ENCODE measurements at regions not wholly inside any gene's neighbourhood (a gene's known extent, or its start where the extent isn't known, plus 50 kb on each side); places are given as distances from the start of the nearest gene placed in this dataset.

DNA sequence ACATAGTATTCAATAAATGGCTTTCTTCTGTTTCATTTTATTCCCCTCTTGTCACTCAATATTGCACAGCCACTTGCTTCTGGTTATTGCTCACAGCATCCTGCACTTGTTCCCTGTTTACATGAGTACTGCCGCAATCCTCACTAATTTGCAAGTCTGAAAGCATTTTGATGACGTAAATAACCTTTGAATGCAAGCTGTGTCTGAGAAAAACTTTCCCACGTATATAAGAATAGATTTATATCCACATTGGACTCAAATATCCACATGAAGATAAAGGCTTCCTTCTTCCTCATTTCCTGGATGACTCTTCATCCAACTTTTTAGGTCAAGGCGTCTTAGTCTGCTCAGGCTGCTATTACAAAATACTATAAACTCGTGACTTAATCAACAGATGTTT lies 88.2 kb upstream of the DAP start:
- no peak overlapping the region for H3K27ac ChIP-seq
- intact Hi-C loops (cut with DNase I) = no loop called here
- H3K27me3 ChIP-seq = no peaks in the 10 kb centered on the region

DNA sequence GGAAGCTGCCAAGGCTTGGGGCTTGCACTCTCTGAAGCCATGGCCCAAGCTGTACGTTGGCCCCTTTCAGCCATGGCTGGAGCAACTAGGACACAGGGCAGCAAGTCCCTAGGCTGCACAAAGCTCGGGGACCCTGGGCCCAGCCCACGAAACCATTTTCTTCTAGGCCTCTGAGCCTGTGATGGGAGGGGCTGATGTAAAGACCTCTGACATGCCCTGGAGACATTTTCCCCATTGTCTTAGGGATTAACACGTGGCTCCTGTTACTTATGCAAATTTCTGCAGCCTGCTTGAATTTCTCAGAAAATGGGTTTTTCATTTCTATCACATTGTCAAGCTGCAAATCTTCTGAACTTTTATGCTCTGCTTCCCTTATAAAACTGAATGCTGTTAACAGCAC lies 83.0 kb upstream of the DAP start:
- H3K36me3 ChIP-seq = no peaks in the 10 kb centered on the region
- TF ChIP-seq, protein P1, sequence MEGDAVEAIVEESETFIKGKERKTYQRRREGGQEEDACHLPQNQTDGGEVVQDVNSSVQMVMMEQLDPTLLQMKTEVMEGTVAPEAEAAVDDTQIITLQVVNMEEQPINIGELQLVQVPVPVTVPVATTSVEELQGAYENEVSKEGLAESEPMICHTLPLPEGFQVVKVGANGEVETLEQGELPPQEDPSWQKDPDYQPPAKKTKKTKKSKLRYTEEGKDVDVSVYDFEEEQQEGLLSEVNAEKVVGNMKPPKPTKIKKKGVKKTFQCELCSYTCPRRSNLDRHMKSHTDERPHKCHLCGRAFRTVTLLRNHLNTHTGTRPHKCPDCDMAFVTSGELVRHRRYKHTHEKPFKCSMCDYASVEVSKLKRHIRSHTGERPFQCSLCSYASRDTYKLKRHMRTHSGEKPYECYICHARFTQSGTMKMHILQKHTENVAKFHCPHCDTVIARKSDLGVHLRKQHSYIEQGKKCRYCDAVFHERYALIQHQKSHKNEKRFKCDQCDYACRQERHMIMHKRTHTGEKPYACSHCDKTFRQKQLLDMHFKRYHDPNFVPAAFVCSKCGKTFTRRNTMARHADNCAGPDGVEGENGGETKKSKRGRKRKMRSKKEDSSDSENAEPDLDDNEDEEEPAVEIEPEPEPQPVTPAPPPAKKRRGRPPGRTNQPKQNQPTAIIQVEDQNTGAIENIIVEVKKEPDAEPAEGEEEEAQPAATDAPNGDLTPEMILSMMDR (IDR thresholded peaks at IDR 0.05) = no peak
- H3K9ac ChIP-seq (ENCODE audit: low read depth in 2 of 2, low read length in 2 of 2) = no peak overlapping the region
- no peak overlapping the region for H3K27ac ChIP-seq
- no peaks in the 10 kb centered on the region for H3K4me1 ChIP-seq
- intact Hi-C loops (cut with DNase I) = no loop called here
- no peaks in the 10 kb centered on the region for H3K9me3 ChIP-seq
- DNase-seq = no peak
- no peaks in the 10 kb centered on the region for H3K27me3 ChIP-seq
- H3K4me3 ChIP-seq = no peak overlapping the region

More for the DNA sequence above, 88.2 kb upstream of the DAP start:
- H3K4me1 ChIP-seq = no peaks in the 10 kb centered on the region
- H3K9me3 ChIP-seq = no peaks in the 10 kb centered on the region
- no peak overlapping the region for H3K4me3 ChIP-seq
- no peak for DNase-seq
- no peaks in the 10 kb centered on the region for H3K36me3 ChIP-seq
- H3K9ac ChIP-seq (ENCODE audit: low read depth in 2 of 2, low read length in 2 of 2) = no peak overlapping the region
- TF ChIP-seq, protein P1 (IDR thresholded peaks at IDR 0.05) = no peak

DNA sequence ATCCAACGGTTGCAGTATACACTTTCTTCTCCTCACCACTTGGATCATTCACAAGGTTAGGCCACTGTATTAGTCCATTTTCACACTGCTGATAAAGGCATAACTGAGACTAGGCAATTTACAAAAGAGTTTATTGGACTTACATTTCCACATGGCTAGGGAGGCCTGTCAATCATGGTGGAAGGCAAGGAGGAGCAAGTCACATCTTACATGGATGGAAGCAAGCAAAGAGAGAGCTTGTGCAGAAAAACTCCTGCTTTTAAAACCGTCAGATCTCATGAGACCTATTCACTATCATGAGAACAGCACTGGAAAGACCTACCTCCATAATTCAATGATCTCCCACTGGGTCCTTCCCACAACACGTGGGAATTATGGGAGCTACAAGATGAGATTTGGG lies 81.8 kb upstream of the DAP start:
- Histone ChIP-seq H3K4me1 (no peaks in the 10 kb centered on the region), H3K9ac (ENCODE audit: low read depth in 2 of 2, low read length in 2 of 2) (no peak overlapping the region), H3K27ac (no peak overlapping the region), H3K4me3 (no peak overlapping the region), H3K27me3 (no peaks in the 10 kb centered on the region), H3K9me3 (no peaks in the 10 kb centered on the region), H3K36me3 (no peaks in the 10 kb centered on the region)
- TF ChIP-seq, protein P1 (IDR thresholded peaks at IDR 0.05) = no peak
- intact Hi-C loops (cut with DNase I) = no loop called here
- no peak for DNase-seq

DNA sequence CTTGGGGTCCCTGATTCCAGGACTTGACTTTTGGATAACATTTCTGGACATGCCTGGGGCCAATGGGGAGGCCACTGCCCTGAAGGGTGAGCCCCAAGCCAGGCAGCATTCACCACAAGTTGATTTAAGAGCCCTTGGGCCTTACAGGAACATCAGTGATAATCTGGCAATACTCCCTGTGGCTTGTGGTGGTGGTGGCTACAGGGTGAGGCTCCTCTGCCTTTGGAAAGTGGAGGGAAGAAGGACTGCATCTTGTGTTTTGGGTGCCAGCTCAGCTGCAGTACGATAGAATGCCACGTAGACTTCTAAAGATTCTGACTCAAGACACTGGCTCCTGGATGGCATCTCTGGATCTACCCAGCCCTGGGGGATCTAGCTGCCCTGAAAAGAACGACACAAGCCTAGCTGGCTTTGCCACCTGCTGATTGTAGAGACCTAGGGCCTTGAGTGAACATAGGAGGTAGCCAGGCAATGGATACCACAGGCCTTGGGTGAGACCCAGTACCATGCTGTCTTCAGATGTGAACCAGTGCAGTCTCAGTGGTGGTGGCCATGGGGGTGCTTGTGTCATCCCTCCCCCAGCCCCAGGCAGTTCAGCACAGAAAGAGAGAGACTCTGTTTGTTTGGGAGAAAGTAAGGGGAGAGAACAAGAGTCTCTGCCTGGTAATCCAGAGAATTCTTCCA lies 79.0 kb upstream of the DAP start:
- no peak for DNase-seq
- TF ChIP-seq, protein P1 (IDR thresholded peaks at IDR 0.05) = no peak
- Histone ChIP-seq H3K9me3 (no peaks in the 10 kb centered on the region), H3K36me3 (no peaks in the 10 kb centered on the region), H3K27me3 (no peaks in the 10 kb centered on the region), H3K4me1 (no peaks in the 10 kb centered on the region), H3K9ac (ENCODE audit: low read depth in 2 of 2, low read length in 2 of 2) (no peak overlapping the region), H3K4me3 (no peak overlapping the region), H3K27ac (no peak overlapping the region)
- intact Hi-C loops (cut with DNase I) = no loop called here

DNA sequence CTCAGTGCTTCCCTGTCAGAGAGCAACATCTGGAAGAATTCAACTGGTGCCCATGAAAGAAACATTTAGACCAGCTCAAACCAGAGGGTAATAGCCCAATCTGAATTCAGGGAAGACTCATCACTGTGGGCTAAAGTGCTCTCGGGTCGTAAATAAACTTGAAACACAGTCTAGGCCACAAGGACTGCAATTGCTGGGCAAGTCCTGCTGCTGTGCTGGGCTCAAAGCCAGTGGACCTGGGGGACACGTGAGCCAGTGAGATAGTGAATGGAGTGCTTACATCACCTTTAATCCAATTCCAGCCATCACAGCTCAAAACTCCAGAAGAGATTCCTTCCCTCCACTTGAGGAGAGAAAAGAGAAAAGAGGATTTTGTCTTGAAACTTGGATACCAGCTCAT lies 78.1 kb upstream of the DAP start:
- Histone ChIP-seq H3K9ac (ENCODE audit: low read depth in 2 of 2, low read length in 2 of 2) (no peak overlapping the region), H3K9me3 (no peaks in the 10 kb centered on the region), H3K27ac (no peak overlapping the region), H3K4me3 (no peak overlapping the region), H3K36me3 (no peaks in the 10 kb centered on the region), H3K4me1 (no peaks in the 10 kb centered on the region), H3K27me3 (no peaks in the 10 kb centered on the region)
- DNase-seq = no peak
- TF ChIP-seq, protein P1 (IDR thresholded peaks at IDR 0.05) = no peak
- intact Hi-C loops (cut with DNase I) = no loop called here
